ENCODE measurements at regions not wholly inside any gene's neighbourhood (a gene's known extent, or its start where the extent isn't known, plus 50 kb on each side); places are given as distances from the start of the nearest gene placed in this dataset.

- no peak for TF ChIP-seq MYNN (tag by site-specific recombination; IDR thresholded peaks at IDR 0.05; ENCODE audit: borderline replicate concordance)
- TF ChIP-seq ZSCAN18 (tag by site-specific recombination; IDR thresholded peaks at IDR 0.05) = no peak
- TF ChIP-seq AEBP2 (tag by site-specific recombination; IDR thresholded peaks at IDR 0.05; ENCODE audit: borderline replicate concordance) = no peak
- no peak for TF ChIP-seq ZNF518A (tag by site-specific recombination; conservative IDR thresholded peaks at IDR 0.05; ENCODE audit: low read depth)
- no peak for TF ChIP-seq KLF9 (tag by site-specific recombination; IDR thresholded peaks at IDR 0.05; ENCODE audit: low read depth)
- TF ChIP-seq ZNF747 (tag by site-specific recombination; IDR thresholded peaks at IDR 0.05) = no peak
- TF ChIP-seq ZBTB17 (tag by site-specific recombination; IDR thresholded peaks at IDR 0.05) = no peak
These were observed 163.3 kb upstream of the LEF1 start (continued) for GRCh38 chr4:108331905-108332632.

GRCh38 chr4:108328383-108328732, 159.6 kb upstream of the LEF1 start:
- Histone ChIP-seq H3K4me1 (ENCODE audit: control insufficient read depth, insufficient read depth, low read length) (no peaks in the 10 kb centered on the region), H3K36me3 (ENCODE audit: control insufficient read depth in 2 of 2, insufficient read depth in 1 of 2, low read length in 2 of 2) (no peaks in the 10 kb centered on the region), H3K27ac (ENCODE audit: extremely low read depth, low read depth, low read length) (no peak overlapping the region), H3K9me3 (ENCODE audit: control insufficient read depth, insufficient read depth, low read depth, low read length) (no peaks in the 10 kb centered on the region), H3K4me3 (ENCODE audit: low read depth, low read length) (no peak overlapping the region)
- CTCF ChIA-PET = no interaction called here
- POLR2A ChIA-PET = no interaction called here
- no peak for TF ChIP-seq FEZF1 (tag by site-specific recombination; IDR thresholded peaks at IDR 0.05)
- TF ChIP-seq ZNF350 (tag by site-specific recombination; IDR thresholded peaks at IDR 0.05) = no peak
- no peak for TF ChIP-seq ZNF248 (tag by site-specific recombination; IDR thresholded peaks at IDR 0.05)
- TF ChIP-seq BCL11A (tag by site-specific recombination; IDR thresholded peaks at IDR 0.05; ENCODE audit: low read depth) = no peak
- TF ChIP-seq ZNF155 (tag by site-specific recombination; IDR thresholded peaks at IDR 0.05) = no peak
- no peak for TF ChIP-seq ZNF600 (tag by site-specific recombination; IDR thresholded peaks at IDR 0.05)
- TF ChIP-seq ZBTB48 (tag by site-specific recombination; IDR thresholded peaks at IDR 0.05) = no peak
- no peak for TF ChIP-seq ZNF473 (tag by site-specific recombination; IDR thresholded peaks at IDR 0.05)
- no peak for TF ChIP-seq ZNF518A (tag by site-specific recombination; conservative IDR thresholded peaks at IDR 0.05; ENCODE audit: low read depth)
- no peak for TF ChIP-seq GFI1B (tag by site-specific recombination; IDR thresholded peaks at IDR 0.05)
- TF ChIP-seq ZSCAN18 (tag by site-specific recombination; IDR thresholded peaks at IDR 0.05) = no peak
- no peak for TF ChIP-seq ZNF621 (tag by site-specific recombination; IDR thresholded peaks at IDR 0.05)
- no peak for TF ChIP-seq ZNF449 (tag by site-specific recombination; IDR thresholded peaks at IDR 0.05)
- TF ChIP-seq ZNF433 (tag by site-specific recombination; IDR thresholded peaks at IDR 0.05; ENCODE audit: low read depth) = no peak
- no peak for TF ChIP-seq ZNF585B (tag by site-specific recombination; IDR thresholded peaks at IDR 0.05)
